ENCODE measurements at regions not wholly inside any gene's neighbourhood (a gene's known extent, or its start where the extent isn't known, plus 50 kb on each side); places are given as distances from the start of the nearest gene placed in this dataset.

DNA sequence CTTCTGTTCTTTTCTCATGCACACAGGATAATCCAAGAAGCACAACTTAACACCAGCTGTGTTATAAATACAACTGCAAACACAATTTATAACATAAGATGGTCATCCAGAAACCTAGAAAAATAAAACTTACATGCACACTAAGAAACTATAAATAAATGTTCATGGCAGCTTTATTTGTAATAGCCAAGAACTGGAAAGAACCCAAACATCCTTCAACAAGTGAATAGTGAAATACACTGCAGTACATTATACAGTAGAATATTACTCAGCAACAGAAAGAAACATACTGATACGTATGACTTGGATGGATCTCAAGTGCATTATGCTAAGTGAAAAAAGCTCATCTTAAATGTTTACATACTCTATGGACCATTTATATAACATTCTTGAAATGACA, 132.7 kb downstream of the SPTSSA start:
- DNase-seq (ENCODE audit: low read depth, low spot score), result no peak
- TF ChIP-seq, protein P1, sequence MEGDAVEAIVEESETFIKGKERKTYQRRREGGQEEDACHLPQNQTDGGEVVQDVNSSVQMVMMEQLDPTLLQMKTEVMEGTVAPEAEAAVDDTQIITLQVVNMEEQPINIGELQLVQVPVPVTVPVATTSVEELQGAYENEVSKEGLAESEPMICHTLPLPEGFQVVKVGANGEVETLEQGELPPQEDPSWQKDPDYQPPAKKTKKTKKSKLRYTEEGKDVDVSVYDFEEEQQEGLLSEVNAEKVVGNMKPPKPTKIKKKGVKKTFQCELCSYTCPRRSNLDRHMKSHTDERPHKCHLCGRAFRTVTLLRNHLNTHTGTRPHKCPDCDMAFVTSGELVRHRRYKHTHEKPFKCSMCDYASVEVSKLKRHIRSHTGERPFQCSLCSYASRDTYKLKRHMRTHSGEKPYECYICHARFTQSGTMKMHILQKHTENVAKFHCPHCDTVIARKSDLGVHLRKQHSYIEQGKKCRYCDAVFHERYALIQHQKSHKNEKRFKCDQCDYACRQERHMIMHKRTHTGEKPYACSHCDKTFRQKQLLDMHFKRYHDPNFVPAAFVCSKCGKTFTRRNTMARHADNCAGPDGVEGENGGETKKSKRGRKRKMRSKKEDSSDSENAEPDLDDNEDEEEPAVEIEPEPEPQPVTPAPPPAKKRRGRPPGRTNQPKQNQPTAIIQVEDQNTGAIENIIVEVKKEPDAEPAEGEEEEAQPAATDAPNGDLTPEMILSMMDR (IDR thresholded peaks at IDR 0.05; ENCODE audit: low read depth, low read length), result no peak
- in situ Hi-C loops (cut with HindIII; ENCODE audit: low sequenced_read_pairs), result no loop called here

DNA sequence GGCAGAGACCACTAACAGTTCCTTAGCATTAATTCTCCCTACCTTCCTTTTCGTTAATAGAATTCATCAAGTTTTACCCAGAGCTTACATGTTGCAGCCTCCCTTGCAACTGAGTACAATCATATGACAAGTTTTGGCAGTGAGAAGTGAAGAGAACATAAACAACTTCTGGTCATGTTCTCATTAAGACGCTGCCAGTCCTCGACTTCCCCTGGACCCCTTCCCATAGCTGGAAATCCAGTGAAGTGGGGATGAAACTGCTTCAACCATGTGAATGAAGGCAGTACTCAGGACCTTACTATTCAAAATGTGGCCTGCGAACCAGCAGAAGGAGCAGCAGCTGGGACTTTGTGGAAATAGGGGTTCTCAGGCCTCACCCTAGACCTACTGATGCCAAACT, 133.9 kb downstream of the SPTSSA start:
- TF ChIP-seq, protein P1 (IDR thresholded peaks at IDR 0.05; ENCODE audit: low read depth, low read length), result no peak
- no peak overlapping the region for H3K4me3 ChIP-seq (ENCODE audit: low read depth, low read length)
- in situ Hi-C loops (cut with HindIII; ENCODE audit: low sequenced_read_pairs), result no loop called here
- no peak for DNase-seq (ENCODE audit: low read depth, low spot score)

More for the DNA sequence above, 132.7 kb downstream of the SPTSSA start:
- no peak overlapping the region for H3K4me3 ChIP-seq (ENCODE audit: low read depth, low read length)

DNA sequence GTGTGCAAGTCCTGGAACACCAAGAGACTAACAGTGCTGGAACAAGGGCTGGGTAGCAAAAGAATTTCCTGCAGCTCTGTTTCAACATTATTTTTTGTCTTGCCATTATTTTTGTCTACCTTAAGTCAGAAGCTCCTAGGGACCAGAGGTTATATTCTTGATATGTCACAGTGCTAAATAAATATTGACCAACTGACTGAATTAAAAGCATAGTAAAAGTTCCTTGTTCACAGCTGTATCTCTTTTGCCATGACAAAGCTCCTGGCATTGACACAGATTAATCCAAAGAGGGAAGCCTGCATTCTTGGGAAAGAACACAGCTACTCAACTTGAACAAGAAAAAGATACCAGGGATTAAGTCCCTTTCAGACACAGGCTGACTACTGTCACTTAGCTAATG, 136.5 kb downstream of the SPTSSA start:
- in situ Hi-C loops (cut with HindIII; ENCODE audit: low sequenced_read_pairs), result no loop called here
- no peak for DNase-seq (ENCODE audit: low read depth, low spot score)
- H3K4me3 ChIP-seq (ENCODE audit: low read depth, low read length), result no peak overlapping the region
- TF ChIP-seq, protein P1 (IDR thresholded peaks at IDR 0.05; ENCODE audit: low read depth, low read length), result no peak

DNA sequence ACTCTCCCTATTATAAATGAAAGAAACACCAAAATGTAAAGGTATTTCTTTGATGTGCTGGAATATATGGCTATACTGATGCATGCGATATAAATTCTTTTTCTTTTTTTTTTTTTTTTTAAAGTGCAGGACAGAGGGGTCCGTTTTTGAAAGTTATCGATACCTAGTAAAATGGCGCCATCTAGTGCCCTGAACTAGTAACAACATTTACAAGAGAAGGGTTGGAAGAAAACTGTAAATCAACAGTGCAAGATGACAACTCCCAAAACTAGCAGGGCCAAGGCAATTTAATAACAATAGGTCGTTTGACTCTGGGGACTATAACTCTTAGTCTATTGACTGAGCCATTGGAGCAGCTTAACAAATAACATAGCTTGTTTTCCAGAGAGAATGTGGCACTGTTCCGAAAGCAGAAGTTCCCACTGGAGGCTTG, 137.7 kb downstream of the SPTSSA start:
- in situ Hi-C loops (cut with HindIII; ENCODE audit: low sequenced_read_pairs), result no loop called here
- TF ChIP-seq, protein P1 (IDR thresholded peaks at IDR 0.05; ENCODE audit: low read depth, low read length), result peak; percentile 61
- no peak overlapping the region for H3K4me3 ChIP-seq (ENCODE audit: low read depth, low read length)
- peak; percentile 50 for DNase-seq (ENCODE audit: low read depth, low spot score)

DNA sequence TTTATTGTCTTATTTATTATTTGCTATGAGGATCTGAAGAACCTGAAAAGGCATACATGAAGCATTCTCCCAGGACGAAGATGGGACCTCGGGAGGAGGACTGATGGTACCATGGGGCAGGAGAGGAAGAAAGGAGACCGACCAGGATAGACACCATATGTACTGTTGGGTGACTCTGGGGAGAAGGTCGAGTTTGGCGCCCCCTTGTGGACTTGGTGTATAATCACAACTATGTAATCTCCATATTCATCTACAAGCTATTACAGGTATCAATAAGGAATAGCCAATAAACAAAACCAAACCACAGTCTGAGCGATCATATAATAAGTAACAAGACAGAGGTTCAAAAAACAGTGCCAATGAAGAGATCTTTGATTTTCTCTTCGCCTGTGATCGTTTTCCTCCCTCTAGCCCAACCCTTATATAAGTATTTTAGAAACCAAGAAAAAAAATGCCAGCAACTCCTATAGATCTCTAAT, 139.1 kb downstream of the SPTSSA start:
- TF ChIP-seq, protein P1 (IDR thresholded peaks at IDR 0.05; ENCODE audit: low read depth, low read length), result peak; percentile 70
- no peak overlapping the region for H3K4me3 ChIP-seq (ENCODE audit: low read depth, low read length)
- in situ Hi-C loops (cut with HindIII; ENCODE audit: low sequenced_read_pairs), result no loop called here
- DNase-seq (ENCODE audit: low read depth, low spot score), result peak; percentile 51

DNA sequence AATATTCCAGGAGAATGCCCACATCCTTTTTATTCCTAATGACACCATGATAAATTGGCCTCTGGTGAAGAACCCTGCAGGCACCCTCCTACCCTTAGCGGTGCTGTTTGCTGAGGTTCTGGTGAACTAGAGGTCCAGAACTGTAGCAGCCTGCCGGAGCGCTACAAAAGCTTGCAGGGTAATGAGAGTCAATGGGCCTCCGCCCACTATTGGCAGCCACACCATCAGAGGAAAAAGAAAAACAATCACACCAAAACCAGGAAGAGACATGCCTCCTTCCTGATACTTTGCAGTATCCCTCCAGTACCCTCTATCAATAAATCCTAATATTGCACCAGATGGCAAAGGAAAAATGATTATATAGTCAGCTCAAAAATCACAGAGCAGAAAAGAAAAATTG, 142.9 kb downstream of the SPTSSA start:
- DNase-seq (ENCODE audit: low read depth, low spot score), result no peak
- no peak overlapping the region for H3K4me3 ChIP-seq (ENCODE audit: low read depth, low read length)
- in situ Hi-C loops (cut with HindIII; ENCODE audit: low sequenced_read_pairs), result no loop called here
- TF ChIP-seq, protein P1 (IDR thresholded peaks at IDR 0.05; ENCODE audit: low read depth, low read length), result no peak

DNA sequence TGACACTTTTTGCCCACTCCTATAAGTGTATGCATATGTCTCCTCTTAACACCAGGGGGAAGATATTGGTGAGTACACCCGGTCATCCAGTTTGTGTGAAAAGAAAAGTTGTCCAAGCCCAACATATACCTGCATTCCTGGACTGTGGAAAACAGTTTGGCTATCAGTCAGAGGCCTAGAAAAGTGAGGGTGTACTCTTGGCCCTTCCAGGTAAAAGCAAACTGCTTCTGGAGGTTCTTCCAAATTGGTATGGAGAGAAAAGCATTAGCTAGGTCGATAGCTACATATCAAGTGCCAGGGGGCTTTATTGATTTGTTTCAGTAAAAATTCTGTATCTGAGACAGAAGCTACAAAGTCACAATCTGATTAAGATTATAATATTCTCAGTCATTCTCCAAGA, 144.0 kb downstream of the SPTSSA start:
- in situ Hi-C loops (cut with HindIII; ENCODE audit: low sequenced_read_pairs), result no loop called here
- no peak for DNase-seq (ENCODE audit: low read depth, low spot score)
- H3K4me3 ChIP-seq (ENCODE audit: low read depth, low read length), result no peak overlapping the region
- TF ChIP-seq, protein P1 (IDR thresholded peaks at IDR 0.05; ENCODE audit: low read depth, low read length), result no peak
